GM12892 (cell line): ENCODE measurements at regions not wholly inside any gene's neighbourhood (a gene's known extent, or its start where the extent isn't known, plus 50 kb on each side); places are given as distances from the start of the nearest gene placed in this dataset.
"Not testable (repeated sequence)": the region's sequence is repeated elsewhere in the genome, so short reads cannot be mapped to it uniquely, and the experiment has no call there.

ENCODE experiments used
- POLR2A ChIP-seq: IDR thresholded peaks from 2 replicates; pipeline ENCODE4 v1.6.1; 2011; ENCODE audit warnings: low read depth, low read length, control low read depth
- TAF1 ChIP-seq: IDR thresholded peaks from 2 replicates; pipeline ENCODE4 v1.6.1; 2011; ENCODE audit warnings: low read depth, mild to moderate bottlenecking, control low read depth, low read length, borderline replicate concordance

- not testable (repeated sequence) for TF ChIP-seq POLR2A, TAF1
These were observed 110.4 kb upstream of the CRHR1 start for GRCh38 chr17:45673759-45674158.
